HepG2 (cell line): ENCODE measurements at regions not wholly inside any gene's neighbourhood (a gene's known extent, or its start where the extent isn't known, plus 50 kb on each side); places are given as distances from the start of the nearest gene placed in this dataset.

Experiments used
- ATAC-seq: fragments of 200-7000 bp; cut with Tn5 transposase; 3 replicates; pipeline ENCODE4 v1.9.1; 2020; ENCODE audit warnings: mild to moderate bottlenecking, moderate library complexity
- BruUV-seq: library from RNA; stranded (reverse); fragments of 400-500 nt; replicated peaks from 2 replicates; lab custom pipeline; 2021; lab: Mats Ljungman, UMichigan
- CTCF ChIA-PET: fragments of 300-600 bp; formaldehyde crosslinking; extraction: SDS; loops from one replicate; lab custom pipeline; 2021; ENCODE audit warnings: low total read pairs, inconsistent platforms, low intra/inter-chr PET ratio; lab: Yijun Ruan, JAX
- POLR2A ChIA-PET: fragments of 350-600 bp; sonication (Branson Sonifier 250); formaldehyde crosslinking; loops from one replicate; lab custom pipeline; 2020; ENCODE audit warnings: antibody characterized with exemption, inconsistent platforms; lab: Yijun Ruan, JAX
- DNase-seq: peaks from one replicate; pipeline ENCODE4 v3.0.0-alpha.2; 2015; ENCODE audit warnings: low spot score
- FAIRE-seq: peaks from 3 replicates; lab custom pipeline; 2011; peaks lifted over from hg19 to GRCh38; lab: Jason Lieb, UNC
- H2AFZ ChIP-seq: one replicate; pipeline ENCODE4 v1.6.1; 2011; ENCODE audit warnings: low read length, inconsistent platforms
- H3K27ac ChIP-seq: fragments of 300-600 bp; 3 replicates; pipeline ENCODE4 v1.8.0; 2011; ENCODE audit warnings: mixed run types, mild to moderate bottlenecking, mixed read lengths, low read length, inconsistent platforms; ENCODE audit not compliant: insufficient read depth; ENCODE audit errors: extremely low read length
- H3K27me3 ChIP-seq, 2 experiments: fragments of 200-600 bp in 1 of 2; 2 replicates in 1 of 2; 3 replicates in 1 of 2; pipeline versions ENCODE4 v1.6.0 to v1.8.0; 2011; ENCODE audit warnings: low read length in 2 of 2, mild to moderate bottlenecking in 2 of 2, moderate library complexity in 2 of 2, inconsistent platforms in 1 of 2; ENCODE audit not compliant: insufficient read depth in 2 of 2, control insufficient read depth in 1 of 2
- H3K36me3 ChIP-seq, 2 experiments: fragments of 200-600 bp in 1 of 2; replicated peaks in 1 of 2; 2 replicates in 1 of 2; 3 replicates in 1 of 2; pipeline versions ENCODE4 v1.5.1 to v1.8.0; 2011; ENCODE audit warnings: low read length in 2 of 2, inconsistent platforms in 1 of 2; ENCODE audit not compliant: insufficient read depth in 2 of 2, control insufficient read depth in 1 of 2
- H3K4me1 ChIP-seq: 2 replicates; pipeline ENCODE4 v1.5.1; 2012; ENCODE audit warnings: low read length, inconsistent platforms; ENCODE audit not compliant: insufficient read depth
- H3K4me2 ChIP-seq: 2 replicates; pipeline ENCODE4 v1.6.0; 2011; ENCODE audit warnings: low read depth, low read length, inconsistent platforms
- H3K4me3 ChIP-seq, 3 experiments: fragments of 200-600 bp in 1 of 3; sonication (generic), shearing (Covaris generic) in 1 of 3; replicated peaks in 1 of 3; 2 replicates each; pipeline ENCODE4 v1.5.1; 2011 to 2016; ENCODE audit warnings: low read length in 3 of 3, inconsistent platforms in 2 of 3, low read depth in 2 of 3, mild to moderate bottlenecking in 2 of 3, control low read depth in 1 of 3, mixed read lengths in 1 of 3; ENCODE audit not compliant: insufficient read depth in 1 of 3
- H3K79me2 ChIP-seq: one replicate; pipeline ENCODE4 v1.6.1; 2011; ENCODE audit warnings: low read length, inconsistent platforms; ENCODE audit not compliant: insufficient read depth
- H3K9ac ChIP-seq: 2 replicates; pipeline ENCODE4 v1.6.0; 2011; ENCODE audit warnings: mild to moderate bottlenecking, low read depth, low read length, inconsistent platforms; ENCODE audit not compliant: insufficient read depth
- H3K9me3 ChIP-seq: 2 replicates; pipeline ENCODE4 v1.5.1; 2012; ENCODE audit warnings: mild to moderate bottlenecking, low read length
- H4K20me1 ChIP-seq: 2 replicates; pipeline ENCODE4 v1.6.0; 2011; ENCODE audit warnings: inconsistent platforms, mild to moderate bottlenecking, low read length, moderate library complexity; ENCODE audit not compliant: insufficient read depth
- BATF2 ChIP-seq: sonication (generic); formaldehyde crosslinking; IDR thresholded peaks from 2 replicates; pipeline ENCODE4 v1.8.0; 2022; ENCODE audit warnings: mild to moderate bottlenecking, missing genetic modification reagents, moderate library complexity
- CSRNP2 ChIP-seq: sonication (generic); formaldehyde crosslinking; conservative IDR thresholded peaks from 2 replicates; pipeline ENCODE4 v1.8.0; 2022; ENCODE audit warnings: low read depth, missing genetic modification reagents
- FLYWCH1 ChIP-seq: sonication (generic); formaldehyde crosslinking; IDR thresholded peaks from 2 replicates; pipeline ENCODE4 v1.8.1; 2023; ENCODE audit warnings: mild to moderate bottlenecking, missing genetic modification reagents
- HIVEP1 ChIP-seq: sonication (generic); formaldehyde crosslinking; IDR thresholded peaks from 2 replicates; pipeline ENCODE4 v1.4.0; 2020; ENCODE audit warnings: mild to moderate bottlenecking, missing genetic modification reagents
- HMG20A ChIP-seq: IDR thresholded peaks from 2 replicates; pipeline ENCODE4 v1.6.1; 2016; ENCODE audit warnings: borderline replicate concordance
- TBP ChIP-seq: sonication (generic); formaldehyde crosslinking; IDR thresholded peaks from 2 replicates; pipeline ENCODE4 v1.5.0; 2020; ENCODE audit warnings: missing genetic modification reagents
- TEAD2 ChIP-seq: sonication (generic); formaldehyde crosslinking; IDR thresholded peaks from 2 replicates; pipeline ENCODE4 v1.9.0; 2021; ENCODE audit warnings: missing genetic modification reagents
- ZBTB37 ChIP-seq: sonication (generic); formaldehyde crosslinking; IDR thresholded peaks from 2 replicates; pipeline ENCODE4 v1.4.0; 2020; ENCODE audit warnings: mild to moderate bottlenecking, missing genetic modification reagents
- ZFP1 ChIP-seq: IDR thresholded peaks from 2 replicates; pipeline ENCODE4 v1.6.1; 2016
- ZFP62 ChIP-seq: sonication (generic); formaldehyde crosslinking; IDR thresholded peaks from 2 replicates; pipeline ENCODE4 v1.4.0; 2020; ENCODE audit warnings: missing genetic modification reagents
- ZNF280B ChIP-seq: sonication (generic); formaldehyde crosslinking; IDR thresholded peaks from 2 replicates; pipeline ENCODE4 v1.5.0; 2020; ENCODE audit warnings: missing genetic modification reagents, mild to moderate bottlenecking, borderline replicate concordance
- ZNF501 ChIP-seq: sonication (generic); formaldehyde crosslinking; IDR thresholded peaks from 2 replicates; pipeline ENCODE4 v1.5.1; 2020; ENCODE audit warnings: mild to moderate bottlenecking, moderate library complexity, missing genetic modification reagents
- ZSCAN29 ChIP-seq: sonication (generic); formaldehyde crosslinking; conservative IDR thresholded peaks from 2 replicates; pipeline ENCODE4 v1.4.0; 2020; ENCODE audit warnings: mild to moderate bottlenecking, missing genetic modification reagents
- WGBS: methylation state at CpG from one replicate; pipeline ENCODE4 v1.1.6; 2017; ENCODE audit warnings: low lambda C conversion rate; 5-methylcytosine and 5-hydroxymethylcytosine counted together
- in situ Hi-C: cut with HindIII; loops from 2 replicates; pipeline ENCODE4 v1.10.0; 2017; ENCODE audit warnings: low pct_unique_long_range_greater_than_20kb; ENCODE audit not compliant: extremely low pct_ligation_motif_present
- intact Hi-C: fragments of 100-400 bp; cut with micrococcal nuclease; formaldehyde crosslinking; loops from one replicate; pipeline ENCODE4 v1.10.0; 2022; ENCODE audit not compliant: unreplicated experiment

GRCh38 chrX:39170464-39170863, 369.2 kb downstream of the MID1IP1 start:
- no peaks in the 10 kb centered on the region for H3K36me3 ChIP-seq
- no peak overlapping the region for H3K4me2 ChIP-seq
- in situ Hi-C loops = no loop called here
- no peaks in the 10 kb centered on the region for H3K9me3 ChIP-seq
- DNase-seq (no peak), ATAC-seq (no peak), FAIRE-seq (no peak)
- no peak overlapping the region for H3K4me3 ChIP-seq
- H3K27me3 ChIP-seq = no peaks in the 10 kb centered on the region
- 8% methylated on average over 2 of the region's 3 CpGs for WGBS
- H4K20me1 ChIP-seq = no peaks in the 10 kb centered on the region
- no peak overlapping the region for H3K9ac ChIP-seq
- no TSS peak for BruUV-seq
- TF ChIP-seq ZFP62 (CRISPR knock-in tag) (no peak), ZSCAN29 (CRISPR knock-in tag) (no peak), ZBTB37 (CRISPR knock-in tag) (no peak), TBP (CRISPR knock-in tag) (no peak), HMG20A (CRISPR knock-in tag) (no peak), TEAD2 (no peak), CSRNP2 (no peak), BATF2 (no peak), ZNF501 (CRISPR knock-in tag) (no peak), ZNF280B (CRISPR knock-in tag) (no peak), HIVEP1 (CRISPR knock-in tag) (no peak), FLYWCH1 (CRISPR knock-in tag) (no peak), ZFP1 (CRISPR knock-in tag) (no peak)
- H3K79me2 ChIP-seq = no peaks in the 10 kb centered on the region
- intact Hi-C loops = no loop called here
- POLR2A ChIA-PET = no interaction called here
- no peak overlapping the region for H3K27ac ChIP-seq
- H2AFZ ChIP-seq = no peak overlapping the region
- H3K4me1 ChIP-seq = no peaks in the 10 kb centered on the region
- CTCF ChIA-PET = no interaction called here
